DMS153 treated with DMSO at 0.1 percent for 48 hours (cell line): ENCODE measurements at regions not wholly inside any gene's neighbourhood (a gene's known extent, or its start where the extent isn't known, plus 50 kb on each side); places are given as distances from the start of the nearest gene placed in this dataset.
"Not testable (repeated sequence)": the region's sequence is repeated elsewhere in the genome, so short reads cannot be mapped to it uniquely, and the experiment has no call there.

Experiments
- DNase-seq: peaks from one replicate; lab custom pipeline; 2025; ENCODE audit not compliant: unreplicated experiment; lab: John Stamatoyannopoulos, UW

DNA sequence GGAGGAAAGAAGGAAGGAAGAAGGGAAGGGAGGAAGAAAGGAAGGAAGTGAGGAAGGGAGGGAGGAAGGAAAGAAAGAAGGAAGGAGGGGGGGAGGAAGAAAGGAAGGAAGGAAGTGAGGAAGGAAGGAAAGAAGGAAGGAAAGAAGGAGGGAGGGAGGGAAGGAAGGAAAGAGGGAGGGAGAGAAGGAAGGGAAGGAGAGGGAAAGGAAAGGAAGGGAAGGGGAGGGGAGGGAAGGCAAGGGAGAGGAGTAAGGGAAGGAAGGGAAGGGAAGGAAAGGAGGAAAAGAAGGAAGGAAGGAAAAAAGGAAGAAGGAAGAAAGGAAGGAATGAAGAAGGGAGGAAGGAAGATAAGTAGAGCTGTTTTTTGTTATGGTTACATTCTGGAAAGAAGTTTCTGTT, 141.2 kb downstream of the LRRC3B start:
- DNase-seq = no peak

- no peak for DNase-seq
Measured at GRCh38 chr3:26766031-26766430, 143.5 kb downstream of the LRRC3B start.

- no peak for DNase-seq
Measured at GRCh38 chr3:26768068-26768651, 145.6 kb downstream of the LRRC3B start.

DNA sequence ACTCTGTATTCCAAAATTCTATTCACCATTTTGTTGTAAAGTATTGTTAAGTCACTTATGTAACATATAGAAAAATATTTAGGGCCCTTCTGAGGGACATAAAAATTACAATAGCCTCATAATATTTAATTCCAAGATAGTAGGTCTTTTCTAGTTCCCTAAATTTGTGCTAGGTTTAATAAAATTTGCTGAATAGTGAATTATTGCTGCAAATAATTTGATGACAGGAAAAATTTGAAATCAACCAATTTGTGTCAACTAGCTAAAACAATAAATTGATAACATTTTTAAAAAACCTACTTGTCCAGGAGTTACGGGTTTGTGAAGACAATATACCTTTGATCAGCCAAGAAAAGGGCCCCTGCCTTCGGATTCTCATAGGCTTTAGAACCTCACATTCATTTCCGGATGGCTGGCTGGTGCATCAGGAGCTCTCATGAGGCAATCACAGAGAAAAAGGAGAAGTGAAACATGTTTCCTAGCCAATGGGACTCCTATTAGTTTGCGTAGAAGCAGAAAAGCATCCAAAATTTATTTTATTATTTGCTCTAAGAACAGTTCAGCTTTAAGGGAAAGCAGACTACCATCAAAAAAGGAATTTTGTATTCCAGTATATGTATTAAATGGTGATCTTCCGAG, 177.2 kb downstream of the LRRC3B start:
- no peak for DNase-seq

DNA sequence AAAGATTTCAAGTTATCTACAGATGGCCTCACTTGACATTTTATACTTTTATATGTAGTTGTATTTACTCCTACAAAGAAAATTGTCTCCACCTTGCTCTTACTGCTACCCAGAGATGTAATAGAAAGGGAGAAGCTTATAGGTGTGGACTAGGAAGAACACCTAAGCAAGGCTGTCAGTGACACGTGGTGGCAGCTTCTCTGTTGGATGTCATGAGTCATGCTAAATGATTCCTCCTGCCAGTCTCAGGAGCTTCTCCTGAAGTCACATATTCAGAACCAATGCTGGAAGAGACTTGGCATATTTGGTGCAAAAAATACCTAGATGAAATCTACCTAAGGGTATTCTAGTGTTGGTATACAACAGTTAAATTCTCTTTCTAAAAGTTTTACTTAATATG, 184.7 kb downstream of the LRRC3B start:
- DNase-seq = no peak

- no peak for DNase-seq
Measured at GRCh38 chr3:26825454-26825853, 202.9 kb downstream of the LRRC3B start.

GRCh38 chr3:26827169-26827568, 204.6 kb downstream of the LRRC3B start:
- no peak for DNase-seq

- no peak for DNase-seq
Measured at GRCh38 chr3:26838026-26838425, 215.5 kb downstream of the LRRC3B start.

DNA sequence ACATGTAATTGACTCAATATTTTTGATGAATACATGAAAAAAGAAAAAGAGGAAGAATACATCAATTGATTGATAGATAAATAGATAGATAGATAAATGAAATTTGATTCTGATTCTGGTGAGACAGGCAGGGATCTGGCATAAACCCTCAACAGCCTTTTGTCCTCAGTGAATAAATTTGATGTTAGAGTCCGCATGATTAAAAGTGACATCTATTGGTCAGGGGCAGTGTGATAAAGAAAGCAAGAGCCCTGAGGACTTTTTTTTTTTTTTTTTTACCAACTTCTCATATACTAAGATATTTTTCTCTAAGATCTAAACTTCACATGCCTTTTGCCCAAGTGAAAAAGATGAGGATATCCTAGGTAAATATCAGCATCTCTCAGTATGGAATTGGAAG, 216.4 kb downstream of the LRRC3B start:
- DNase-seq = no peak

- no peak for DNase-seq
Measured at GRCh38 chr3:26840272-26840870, 217.8 kb downstream of the LRRC3B start.

- DNase-seq = no peak
Measured at GRCh38 chr3:26845194-26845593, 222.6 kb downstream of the LRRC3B start.

GRCh38 chr3:26847680-26848079, 225.1 kb downstream of the LRRC3B start:
- DNase-seq = no peak

- DNase-seq = no peak
Measured at GRCh38 chr3:26894443-26894842, 271.9 kb downstream of the LRRC3B start.

DNA sequence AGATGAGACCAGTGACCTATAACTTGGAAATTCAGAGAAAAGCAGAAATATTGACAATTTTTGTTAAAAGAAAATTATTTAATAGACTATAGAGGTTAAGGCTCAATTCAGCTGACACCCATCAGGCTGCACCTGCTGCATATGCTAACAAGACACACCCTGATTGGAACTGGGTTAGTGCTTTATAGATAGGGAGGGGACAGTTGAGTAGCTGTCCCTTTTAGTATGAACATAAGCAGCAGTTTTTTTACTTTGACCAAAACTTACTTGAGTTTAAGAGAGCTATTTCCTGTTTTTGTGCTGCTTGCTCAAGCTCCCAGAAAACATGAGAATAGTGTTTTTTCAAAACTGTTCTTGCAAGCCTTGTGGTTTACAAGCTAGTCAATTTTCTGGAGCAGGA, 292.6 kb downstream of the LRRC3B start:
- no peak for DNase-seq

GRCh38 chr3:26920646-26921478, 298.3 kb downstream of the LRRC3B start:
- peak; percentile 27 for DNase-seq

DNA sequence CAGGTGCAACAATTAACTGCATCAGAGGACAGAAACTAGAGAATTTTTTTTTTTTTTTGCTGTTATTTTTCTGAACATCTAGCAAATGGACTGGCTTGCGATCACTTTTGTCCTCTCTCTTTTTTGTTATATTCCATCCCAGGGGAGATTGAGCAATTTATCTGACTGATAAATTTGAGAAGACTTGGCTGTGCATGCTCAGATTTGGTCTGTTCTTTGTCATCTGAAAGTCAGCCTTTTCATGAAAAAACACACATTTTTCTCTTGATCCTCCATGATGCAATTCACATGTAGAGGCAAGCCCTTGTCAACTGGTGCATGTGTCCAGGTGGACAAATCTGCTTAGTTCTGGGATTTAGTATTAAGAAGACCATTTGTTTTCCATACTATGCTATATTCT, 309.3 kb downstream of the LRRC3B start:
- no peak for DNase-seq

DNA sequence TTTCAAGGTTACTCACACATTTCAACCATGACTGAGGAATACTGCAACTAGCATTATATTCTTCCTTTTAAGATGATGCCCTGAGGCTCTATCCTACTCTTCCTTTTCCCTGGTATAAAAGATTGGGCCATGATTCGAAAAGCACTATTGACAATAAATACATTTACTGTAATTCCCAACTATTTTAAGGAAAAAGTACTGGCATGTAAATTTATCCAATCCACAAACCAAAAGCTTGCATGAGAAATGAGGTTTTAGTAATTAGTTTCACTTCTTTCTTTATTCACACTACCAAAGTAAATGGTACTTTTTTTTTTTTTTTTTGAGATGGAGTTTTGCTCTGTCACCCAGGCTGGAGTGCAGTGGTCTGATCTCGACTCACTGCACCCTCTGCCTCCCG, 310.2 kb downstream of the LRRC3B start:
- no peak for DNase-seq

DNA sequence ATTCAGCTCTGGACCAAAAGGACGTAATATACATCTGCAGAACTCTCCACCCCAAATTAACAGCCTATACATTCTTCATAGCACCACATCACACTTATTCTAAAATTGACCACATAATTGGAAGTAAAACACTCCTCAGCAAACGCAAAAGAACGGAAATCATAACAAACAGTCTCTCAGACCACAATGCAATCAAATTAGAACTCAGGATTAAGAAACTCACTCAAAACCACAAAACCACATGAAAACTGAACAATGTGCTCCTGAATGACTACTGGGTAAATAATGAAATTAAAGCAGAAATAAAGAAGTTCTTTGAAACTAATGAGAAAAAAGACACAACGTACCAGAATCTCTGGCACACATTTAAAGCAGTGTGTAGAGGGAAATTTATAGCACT, 322.9 kb downstream of the LRRC3B start:
- not testable (repeated sequence) for DNase-seq

DNA sequence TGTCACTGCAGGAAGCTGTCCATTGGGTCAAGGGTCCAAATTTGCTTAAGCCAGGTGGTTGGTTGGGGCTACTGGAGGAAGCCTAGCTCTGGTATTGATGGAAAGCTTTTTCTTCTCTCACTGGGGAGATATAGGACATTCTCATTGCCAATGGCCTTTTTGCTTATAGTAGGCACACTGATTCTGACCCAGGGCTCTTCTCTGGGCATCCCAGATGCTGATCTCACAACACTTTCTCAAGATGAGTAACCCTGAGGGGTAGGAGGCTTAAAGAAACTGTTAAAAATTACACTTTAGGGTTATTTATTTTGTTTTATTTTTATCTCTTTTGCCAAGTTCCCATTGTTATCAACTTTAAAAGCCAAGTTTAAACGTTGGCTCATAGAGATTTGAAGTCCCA, 337.8 kb downstream of the LRRC3B start:
- DNase-seq = no peak

GRCh38 chr3:26962492-26963360, 340.2 kb downstream of the LRRC3B start:
- DNase-seq = no peak

DNA sequence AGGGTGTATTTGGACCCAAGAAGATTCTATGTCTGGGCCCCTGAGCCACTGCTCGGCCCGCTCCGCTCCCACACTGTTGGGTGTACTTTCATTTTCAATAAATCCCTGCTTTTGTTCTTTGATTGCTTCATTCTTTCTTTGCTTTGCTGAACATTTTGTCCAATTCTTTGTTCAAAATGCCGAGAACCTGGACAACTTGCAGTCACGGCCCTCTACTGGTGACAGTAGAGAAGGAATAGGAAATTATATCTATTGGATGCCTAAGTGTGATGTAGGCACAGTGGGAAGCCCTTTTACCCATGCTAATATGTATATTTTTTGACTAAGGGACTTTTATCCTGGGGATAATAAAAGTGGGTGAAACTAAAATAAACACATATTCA, 340.8 kb downstream of the LRRC3B start:
- DNase-seq = no peak
